ENCODE measurements at regions not wholly inside any gene's neighbourhood (a gene's known extent, or its start where the extent isn't known, plus 50 kb on each side); places are given as distances from the start of the nearest gene placed in this dataset.

- TF ChIP-seq CTCF (IDR thresholded peaks at IDR 0.05; ENCODE audit: insufficient read depth, low read depth, low read length) (no peak), EZH2 (IDR thresholded peaks at IDR 0.05; ENCODE audit: insufficient read depth, low read length) (no peak)
These were observed 181.8 kb downstream of the FOXA2 start for GRCh38 chr20:22402550-22402949.

Measured in astrocyte (in vitro differentiated cells and primary cell).